DOHH2 (cell line): ENCODE measurements at regions not wholly inside any gene's neighbourhood (a gene's known extent, or its start where the extent isn't known, plus 50 kb on each side); places are given as distances from the start of the nearest gene placed in this dataset.

Experiments
- H3F3A ChIP-seq: fragments of 200-600 bp; sonication (generic), shearing (Covaris generic); 2 replicates; pipeline ENCODE4 v1.6.0; 2016; ENCODE audit warnings: antibody characterized with exemption, mild to moderate bottlenecking; ENCODE audit not compliant: control insufficient read depth, insufficient read depth
- H3K27ac ChIP-seq: fragments of 200-600 bp; sonication (generic); 2 replicates; pipeline ENCODE4 v1.5.1; 2014; ENCODE audit warnings: low read depth, mild to moderate bottlenecking, low read length, moderate library complexity
- H3K27me3 ChIP-seq: fragments of 200-600 bp; sonication (generic); 2 replicates; pipeline ENCODE4 v1.6.1; 2014; ENCODE audit warnings: mild to moderate bottlenecking, low read length, mixed read lengths; ENCODE audit not compliant: control insufficient read depth
- H3K36me3 ChIP-seq: fragments of 200-600 bp; sonication (generic); 2 replicates; pipeline ENCODE4 v1.6.1; 2014; ENCODE audit warnings: mild to moderate bottlenecking, low read length, moderate library complexity, mixed read lengths; ENCODE audit not compliant: control insufficient read depth
- H3K4me1 ChIP-seq: fragments of 200-600 bp; sonication (generic); 2 replicates; pipeline ENCODE4 v1.6.1; 2014; ENCODE audit warnings: mild to moderate bottlenecking, low read length, mixed read lengths; ENCODE audit not compliant: control insufficient read depth
- H3K4me2 ChIP-seq: fragments of 200-600 bp; sonication (generic); 2 replicates; pipeline ENCODE4 v1.6.0; 2014; ENCODE audit warnings: mild to moderate bottlenecking, low read length, moderate library complexity
- H3K4me3 ChIP-seq: fragments of 200-600 bp; sonication (generic); 2 replicates; pipeline ENCODE4 v1.5.1; 2014; ENCODE audit warnings: mild to moderate bottlenecking, low read length, mixed read lengths
- H3K79me2 ChIP-seq: fragments of 200-600 bp; sonication (generic); 2 replicates; pipeline ENCODE4 v1.6.1; 2014; ENCODE audit warnings: mild to moderate bottlenecking, low read length, mixed read lengths; ENCODE audit not compliant: control insufficient read depth
- H3K9me2 ChIP-seq: fragments of 200-600 bp; sonication (generic); replicated peaks from 2 replicates; pipeline ENCODE4 v1.6.1; 2014; ENCODE audit warnings: mild to moderate bottlenecking, low read length, mixed read lengths; ENCODE audit not compliant: control insufficient read depth
- H3K9me3 ChIP-seq: fragments of 200-600 bp; sonication (generic); 2 replicates; pipeline ENCODE4 v1.6.1; 2014; ENCODE audit warnings: antibody characterized with exemption, low read length, mixed read lengths; ENCODE audit not compliant: control insufficient read depth, insufficient read depth
- H4K20me1 ChIP-seq: fragments of 200-600 bp; sonication (generic); 2 replicates; pipeline ENCODE4 v1.6.0; 2014; ENCODE audit warnings: low read depth, mild to moderate bottlenecking, antibody characterized with exemption, low read length, moderate library complexity; ENCODE audit not compliant: control insufficient read depth, insufficient read depth
- CTCF ChIP-seq: fragments of 200-600 bp; sonication (generic); IDR thresholded peaks from one replicate; pipeline ENCODE4 v1.5.1; 2014; ENCODE audit warnings: antibody characterized with exemption, mild to moderate bottlenecking, low read depth, low read length; ENCODE audit not compliant: poor library complexity, severe bottlenecking
- EZH2phosphoT487 ChIP-seq: fragments of 200-600 bp; sonication (generic); IDR thresholded peaks from 2 replicates; pipeline ENCODE4 v1.6.1; 2017; ENCODE audit warnings: borderline replicate concordance, mild to moderate bottlenecking, antibody characterized with exemption, low read length, moderate library complexity, mixed read lengths

DNA sequence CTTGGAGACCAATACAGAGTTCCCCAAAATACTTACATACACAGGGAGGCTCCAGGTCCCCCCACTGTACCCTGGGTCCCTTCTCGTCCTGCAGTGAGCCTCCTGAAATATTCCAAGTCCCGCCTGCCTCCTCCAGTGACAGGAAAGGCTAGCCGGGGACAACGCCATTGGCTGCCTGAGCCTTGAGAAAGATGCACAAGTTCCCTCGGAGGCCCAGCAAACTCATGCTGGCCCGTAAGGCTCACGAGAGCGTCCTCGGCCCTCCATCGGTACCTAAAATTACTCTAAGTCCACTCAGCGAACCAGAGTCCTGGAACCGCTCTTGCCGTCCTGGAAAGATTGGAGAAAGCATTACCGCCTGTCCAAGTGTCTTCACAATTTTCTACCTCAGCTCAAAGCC is 228.6 kb downstream of the ADAM29 start:
- Histone ChIP-seq H3K79me2 (no peaks in the 10 kb centered on the region), H3K4me1 (no peaks in the 10 kb centered on the region), H4K20me1 (no peaks in the 10 kb centered on the region), H3K27ac (no peak overlapping the region), H3K36me3 (no peaks in the 10 kb centered on the region), H3K9me3 (peaks cover 10% of the 10 kb centered on the region; the same call in 1 of the 2 replicates), H3K4me3 (no peak overlapping the region), H3F3A (no peaks in the 10 kb centered on the region), H3K27me3 (no peaks in the 10 kb centered on the region), H3K4me2 (no peak overlapping the region), H3K9me2 (no peaks in the 10 kb centered on the region)
- TF ChIP-seq EZH2phosphoT487 (no peak), CTCF (no peak)

DNA sequence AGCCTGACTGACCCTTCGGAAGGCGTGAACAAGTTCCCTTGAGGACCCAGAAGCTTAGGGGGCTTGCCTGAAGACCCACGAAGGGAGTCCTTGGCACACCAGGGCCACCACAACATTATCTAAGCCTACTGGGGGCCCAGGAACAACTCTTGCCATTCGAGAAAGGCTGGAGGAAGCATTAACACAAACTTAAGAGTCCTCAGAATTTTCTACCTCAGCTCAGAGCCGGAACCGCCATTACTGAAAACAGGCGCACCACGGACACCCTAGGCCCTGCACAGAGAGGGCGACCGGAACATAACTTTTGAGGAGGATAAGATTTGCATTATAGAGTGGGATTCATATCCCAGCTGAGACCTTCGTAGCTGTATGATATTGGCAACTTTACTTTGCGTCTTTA is 229.1 kb downstream of the ADAM29 start:
- no peak overlapping the region for H3K4me2 ChIP-seq
- peaks cover 10% of the 10 kb centered on the region; the same call in 1 of the 2 replicates for H3K9me3 ChIP-seq
- no peaks in the 10 kb centered on the region for H3K79me2 ChIP-seq
- no peaks in the 10 kb centered on the region for H3K36me3 ChIP-seq
- H3K27me3 ChIP-seq = no peaks in the 10 kb centered on the region
- H3K4me1 ChIP-seq = no peaks in the 10 kb centered on the region
- no peaks in the 10 kb centered on the region for H3K9me2 ChIP-seq
- no peak overlapping the region for H3K27ac ChIP-seq
- H4K20me1 ChIP-seq = no peaks in the 10 kb centered on the region
- TF ChIP-seq CTCF (no peak), EZH2phosphoT487 (no peak)
- H3F3A ChIP-seq = no peaks in the 10 kb centered on the region
- H3K4me3 ChIP-seq = no peak overlapping the region

- TF ChIP-seq EZH2phosphoT487 = no peak
- no peak for TF ChIP-seq CTCF
- no peaks in the 10 kb centered on the region for H3K36me3 ChIP-seq
- no peaks in the 10 kb centered on the region for H3K9me3 ChIP-seq
- no peaks in the 10 kb centered on the region for H3F3A ChIP-seq
- H3K4me1 ChIP-seq = no peaks in the 10 kb centered on the region
- H3K4me3 ChIP-seq = no peak overlapping the region
- no peaks in the 10 kb centered on the region for H3K27me3 ChIP-seq
- no peaks in the 10 kb centered on the region for H3K9me2 ChIP-seq
- no peak overlapping the region for H3K27ac ChIP-seq
- no peak overlapping the region for H3K4me2 ChIP-seq
- no peaks in the 10 kb centered on the region for H4K20me1 ChIP-seq
- no peaks in the 10 kb centered on the region for H3K79me2 ChIP-seq
Measured at GRCh38 chr4:175166020-175166419, 247.9 kb downstream of the ADAM29 start.

DNA sequence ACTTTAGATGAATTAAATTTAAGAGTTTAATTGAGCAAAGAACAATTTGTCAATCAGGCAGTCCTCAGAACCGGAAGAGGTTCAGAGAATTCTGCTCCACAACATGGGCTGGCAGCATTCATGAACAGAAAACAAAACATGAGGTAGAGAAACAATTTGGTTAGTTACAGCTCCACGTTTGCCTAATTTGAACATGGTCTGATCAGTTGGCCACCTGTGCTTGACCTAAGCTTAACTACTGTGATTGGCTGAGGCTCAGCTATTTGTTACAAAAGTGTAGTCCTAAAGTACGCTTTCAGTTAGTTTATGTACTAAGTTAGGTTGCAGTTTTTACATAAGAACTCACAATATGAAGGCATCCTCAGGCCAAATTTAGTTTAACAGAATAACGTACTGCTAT is 258.6 kb downstream of the ADAM29 start:
- Histone ChIP-seq H3K4me2 (no peak overlapping the region), H3K36me3 (no peaks in the 10 kb centered on the region), H3K9me3 (no peaks in the 10 kb centered on the region), H3K27me3 (no peaks in the 10 kb centered on the region), H3K9me2 (no peaks in the 10 kb centered on the region; the same call in 1 of the 2 replicates), H3K27ac (no peak overlapping the region), H3F3A (no peaks in the 10 kb centered on the region), H3K79me2 (no peaks in the 10 kb centered on the region), H3K4me3 (no peak overlapping the region), H4K20me1 (no peaks in the 10 kb centered on the region), H3K4me1 (no peaks in the 10 kb centered on the region)
- no peak for TF ChIP-seq EZH2phosphoT487
- TF ChIP-seq CTCF = no peak
